NT2/D1 (cell line): ENCODE measurements at regions not wholly inside any gene's neighbourhood (a gene's known extent, or its start where the extent isn't known, plus 50 kb on each side); places are given as distances from the start of the nearest gene placed in this dataset.

Experiments
- DNase-seq: peaks from one replicate; pipeline ENCODE4 v3.0.0-alpha.2; 2011; ENCODE audit warnings: low read depth, low spot score
- H3K27me3 ChIP-seq: 2 replicates; pipeline ENCODE4 v1.6.0; 2011; ENCODE audit warnings: mild to moderate bottlenecking; ENCODE audit not compliant: insufficient read length, insufficient read depth
- H3K36me3 ChIP-seq: 2 replicates; pipeline ENCODE4 v1.6.1; 2011; ENCODE audit warnings: mild to moderate bottlenecking, low read length, mixed read lengths; ENCODE audit not compliant: insufficient read depth, insufficient read length
- H3K4me1 ChIP-seq: 2 replicates; pipeline ENCODE4 v1.5.1; 2011; ENCODE audit not compliant: insufficient read depth, insufficient read length
- H3K4me3 ChIP-seq: 2 replicates; pipeline ENCODE4 v1.5.1; 2011; ENCODE audit warnings: low read depth; ENCODE audit not compliant: insufficient read length
- H3K9ac ChIP-seq: 2 replicates; pipeline ENCODE4 v1.6.0; 2011; ENCODE audit warnings: low read depth; ENCODE audit not compliant: insufficient read length
- H3K9me3 ChIP-seq: 2 replicates; pipeline ENCODE4 v1.5.1; 2011; ENCODE audit warnings: mild to moderate bottlenecking, low read length; ENCODE audit not compliant: insufficient read depth
- SUZ12 ChIP-seq: IDR thresholded peaks from 2 replicates; pipeline ENCODE4 v1.6.1; 2011; ENCODE audit not compliant: insufficient read length, insufficient read depth; ENCODE audit errors: extremely low read depth
- YY1 ChIP-seq: IDR thresholded peaks from 2 replicates; pipeline ENCODE4 v1.6.1; 2011; ENCODE audit not compliant: insufficient read length, insufficient read depth
- ZNF274 ChIP-seq: IDR thresholded peaks from 2 replicates; pipeline ENCODE4 v1.6.1; 2011; ENCODE audit warnings: mild to moderate bottlenecking, low read depth, low read length

- Histone ChIP-seq H3K27me3 (no peaks in the 10 kb centered on the region), H3K4me3 (no peak overlapping the region), H3K9ac (no peak overlapping the region), H3K9me3 (no peaks in the 10 kb centered on the region), H3K36me3 (no peaks in the 10 kb centered on the region), H3K4me1 (no peaks in the 10 kb centered on the region)
- no peak for DNase-seq
- TF ChIP-seq SUZ12 (no peak), ZNF274 (no peak), YY1 (no peak)
Measured at GRCh38 chr2:34552337-34552736, 953.2 kb upstream of the FAM98A start.

GRCh38 chr2:34549710-34550345, 950.7 kb upstream of the FAM98A start:
- no peak for DNase-seq
- TF ChIP-seq YY1 (no peak), ZNF274 (no peak), SUZ12 (no peak)

DNA sequence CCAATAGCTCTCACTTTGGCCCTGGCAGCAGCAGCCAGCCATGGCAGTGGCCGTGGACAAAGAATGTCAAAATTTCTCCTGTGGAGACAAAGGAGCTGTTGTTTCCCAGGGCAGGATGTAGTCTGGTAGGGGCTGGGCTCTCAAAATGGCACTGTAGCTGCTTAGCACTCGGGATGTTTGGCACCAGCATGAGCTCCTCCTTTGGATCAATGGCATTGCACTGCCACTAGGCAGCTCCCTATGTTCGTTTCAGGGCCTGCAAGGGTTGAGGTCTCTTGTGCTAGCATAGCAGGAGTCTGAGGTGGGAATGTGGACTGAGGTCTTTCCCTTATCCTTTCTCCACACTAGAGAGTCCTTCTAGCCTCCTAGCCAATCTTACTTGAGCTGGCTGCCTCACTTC, 948.8 kb upstream of the FAM98A start:
- H3K9me3 ChIP-seq, result no peaks in the 10 kb centered on the region
- DNase-seq, result no peak
- TF ChIP-seq YY1, result no peak
- no peak for TF ChIP-seq ZNF274
- no peak for TF ChIP-seq SUZ12

More at GRCh38 chr2:34549710-34550345, 950.7 kb upstream of the FAM98A start:
- Histone ChIP-seq H3K27me3 (no peaks in the 10 kb centered on the region), H3K36me3 (no peaks in the 10 kb centered on the region), H3K4me1 (no peaks in the 10 kb centered on the region), H3K9ac (no peak overlapping the region), H3K9me3 (no peaks in the 10 kb centered on the region), H3K4me3 (no peak overlapping the region)

DNA sequence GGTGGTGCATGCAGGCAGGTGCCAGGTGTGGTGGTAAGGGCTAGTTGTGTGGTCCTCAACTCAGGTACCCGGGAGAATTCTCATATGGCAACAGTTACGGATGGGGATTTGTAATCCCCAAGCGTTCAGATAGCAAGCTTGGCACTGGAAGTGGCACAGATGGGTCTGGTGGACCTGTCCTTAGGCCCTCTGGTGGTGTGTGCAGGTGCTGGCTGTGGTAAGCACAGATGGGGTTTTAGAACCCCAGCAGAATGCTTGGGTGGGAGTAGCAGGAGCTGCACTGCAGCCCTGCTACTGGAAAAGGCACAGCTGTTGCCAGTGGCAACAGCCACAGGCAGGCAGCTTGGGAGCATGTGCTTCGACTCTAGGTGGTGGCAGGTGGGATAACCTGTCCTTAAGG, 948.2 kb upstream of the FAM98A start:
- no peak for TF ChIP-seq SUZ12
- no peak for TF ChIP-seq ZNF274
- no peak for TF ChIP-seq YY1
- Histone ChIP-seq H3K9me3 (no peaks in the 10 kb centered on the region), H3K4me3 (no peak overlapping the region), H3K4me1 (no peaks in the 10 kb centered on the region), H3K36me3 (no peaks in the 10 kb centered on the region), H3K9ac (no peak overlapping the region), H3K27me3 (no peaks in the 10 kb centered on the region)
- no peak for DNase-seq

More for the DNA sequence above, 948.8 kb upstream of the FAM98A start:
- Histone ChIP-seq H3K36me3 (no peaks in the 10 kb centered on the region), H3K9ac (no peak overlapping the region), H3K27me3 (no peaks in the 10 kb centered on the region), H3K4me1 (no peaks in the 10 kb centered on the region), H3K4me3 (no peak overlapping the region)

DNA sequence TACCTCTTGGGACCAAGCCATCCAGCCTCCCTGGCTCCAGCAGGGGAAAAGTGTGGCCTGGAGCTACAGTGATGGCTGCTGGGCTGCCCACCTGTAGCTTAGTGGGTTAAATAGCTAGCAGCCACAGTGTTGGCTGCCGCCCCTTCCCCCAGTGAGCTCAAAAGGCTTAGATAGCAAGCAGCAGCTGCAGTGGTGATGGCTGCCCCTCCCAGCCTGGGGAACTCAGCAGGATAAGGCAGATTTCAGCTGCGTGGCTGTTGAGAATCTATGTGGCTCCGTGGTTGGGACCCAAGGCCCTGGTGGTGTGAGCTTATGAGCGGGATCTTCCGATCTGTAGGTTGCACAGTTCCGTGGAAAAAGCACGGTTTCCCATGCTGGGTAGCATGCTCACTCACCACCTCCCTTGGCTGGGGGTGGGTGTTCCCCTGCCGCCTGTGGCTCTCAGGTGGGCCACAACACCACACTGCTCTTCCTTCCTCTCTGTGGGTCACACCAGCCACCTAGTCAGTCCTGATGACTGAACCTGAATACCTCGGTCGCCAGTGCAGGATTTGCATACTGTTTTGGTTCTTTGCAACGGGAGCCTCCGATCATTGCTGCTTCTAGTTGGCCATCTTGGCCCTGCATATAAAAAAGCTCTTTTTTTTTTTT, 946.5 kb upstream of the FAM98A start:
- Histone ChIP-seq H3K27me3 (no peaks in the 10 kb centered on the region), H3K9me3 (no peaks in the 10 kb centered on the region), H3K4me1 (no peaks in the 10 kb centered on the region), H3K36me3 (no peaks in the 10 kb centered on the region), H3K4me3 (no peak overlapping the region), H3K9ac (no peak overlapping the region)
- DNase-seq, result no peak
- TF ChIP-seq YY1, result no peak
- no peak for TF ChIP-seq SUZ12
- no peak for TF ChIP-seq ZNF274

GRCh38 chr2:34534761-34535160, 935.7 kb upstream of the FAM98A start:
- H3K4me1 ChIP-seq, result no peaks in the 10 kb centered on the region
- no peaks in the 10 kb centered on the region; the same call in 1 of the 2 replicates for H3K9me3 ChIP-seq
- H3K9ac ChIP-seq, result no peak overlapping the region
- no peaks in the 10 kb centered on the region for H3K27me3 ChIP-seq
- no peaks in the 10 kb centered on the region for H3K36me3 ChIP-seq
- no peak for TF ChIP-seq YY1
- TF ChIP-seq SUZ12, result no peak
- TF ChIP-seq ZNF274, result no peak
- no peak overlapping the region for H3K4me3 ChIP-seq
- DNase-seq, result no peak

- Histone ChIP-seq H3K9me3 (no peaks in the 10 kb centered on the region; the same call in 1 of the 2 replicates), H3K36me3 (no peaks in the 10 kb centered on the region), H3K4me1 (no peaks in the 10 kb centered on the region), H3K9ac (no peak overlapping the region), H3K27me3 (no peaks in the 10 kb centered on the region), H3K4me3 (no peak overlapping the region)
- TF ChIP-seq SUZ12 (no peak), ZNF274 (no peak), YY1 (no peak)
- DNase-seq, result no peak
Measured at GRCh38 chr2:34534341-34534740, 935.2 kb upstream of the FAM98A start.
